OCI-LY1 (cell line): ENCODE measurements at regions not wholly inside any gene's neighbourhood (a gene's known extent, or its start where the extent isn't known, plus 50 kb on each side); places are given as distances from the start of the nearest gene placed in this dataset.

Experiments
- H2AFZ ChIP-seq: fragments of 200-600 bp; sonication (generic), shearing (Covaris generic); 2 replicates; pipeline ENCODE4 v1.6.0; 2014; ENCODE audit warnings: antibody characterized with exemption, mild to moderate bottlenecking, low read length
- H3F3A ChIP-seq: fragments of 200-600 bp; sonication (generic), shearing (Covaris generic); 2 replicates; pipeline ENCODE4 v1.6.0; 2014; ENCODE audit warnings: mild to moderate bottlenecking, antibody characterized with exemption, low read length, moderate library complexity; ENCODE audit not compliant: insufficient read depth
- H3K27ac ChIP-seq: fragments of 200-600 bp; sonication (generic); 2 replicates; pipeline ENCODE4 v1.5.1; 2014; ENCODE audit warnings: low read length, mixed run types, mild to moderate bottlenecking, low read depth; ENCODE audit not compliant: poor library complexity, severe bottlenecking
- H3K27me3 ChIP-seq: fragments of 200-600 bp; sonication (generic); 2 replicates; pipeline ENCODE4 v1.6.0; 2014; ENCODE audit warnings: antibody characterized with exemption, mild to moderate bottlenecking, low read length, moderate library complexity; ENCODE audit not compliant: insufficient read depth
- H3K36me3 ChIP-seq: fragments of 200-600 bp; sonication (generic); 2 replicates; pipeline ENCODE4 v1.6.1; 2014; ENCODE audit warnings: mild to moderate bottlenecking, antibody characterized with exemption, low read length, moderate library complexity, mixed read lengths; ENCODE audit not compliant: insufficient read depth
- H3K4me1 ChIP-seq: fragments of 200-600 bp; sonication (generic); 2 replicates; pipeline ENCODE4 v1.5.1; 2014; ENCODE audit warnings: mild to moderate bottlenecking, low read length, moderate library complexity; ENCODE audit not compliant: insufficient read depth, severe bottlenecking
- H3K4me2 ChIP-seq: fragments of 200-600 bp; sonication (generic), shearing (Covaris generic); 2 replicates; pipeline ENCODE4 v1.6.1; 2014; ENCODE audit warnings: low read length
- H3K4me3 ChIP-seq: fragments of 200-600 bp; sonication (generic); 2 replicates; pipeline ENCODE4 v1.5.1; 2014; ENCODE audit warnings: low read length, low read depth, mild to moderate bottlenecking, mixed read lengths; ENCODE audit not compliant: poor library complexity, severe bottlenecking
- H3K79me2 ChIP-seq: fragments of 200-600 bp; shearing (Covaris generic); 2 replicates; pipeline ENCODE4 v1.6.1; 2016; ENCODE audit warnings: mixed run types, low read length, mixed read lengths; ENCODE audit not compliant: insufficient read depth
- H3K9ac ChIP-seq: fragments of 200-600 bp; sonication (generic), shearing (Covaris generic); 2 replicates; pipeline ENCODE4 v1.6.1; 2014; ENCODE audit warnings: mild to moderate bottlenecking, low read length, mixed read lengths
- H3K9me2 ChIP-seq: fragments of 200-600 bp; sonication (generic), shearing (Covaris generic); 2 replicates; pipeline ENCODE4 v1.6.1; 2014; ENCODE audit warnings: low read depth, mild to moderate bottlenecking, low read length, mixed read lengths
- H3K9me3 ChIP-seq: fragments of 200-600 bp; shearing (Covaris generic); 2 replicates; pipeline ENCODE4 v1.6.1; 2014; ENCODE audit warnings: low read length, mixed read lengths
- H4K20me1 ChIP-seq: fragments of 200-600 bp; sonication (generic), shearing (Covaris generic); 2 replicates; pipeline ENCODE4 v1.6.0; 2016; ENCODE audit warnings: mild to moderate bottlenecking, low read length; ENCODE audit not compliant: insufficient read depth
- EZH2 ChIP-seq: fragments of 200-600 bp; sonication (generic), shearing (Covaris generic); IDR thresholded peaks from 2 replicates; pipeline ENCODE4 v1.8.0; 2017; ENCODE audit warnings: borderline replicate concordance, mixed run types, mild to moderate bottlenecking, antibody characterized with exemption, low read length, moderate library complexity, mixed read lengths
- TF ChIP-seq, protein P1 (sequence below): fragments of 200-600 bp; sonication (generic), shearing (Covaris generic); IDR thresholded peaks from 2 replicates; pipeline ENCODE4 v1.5.1; 2017; ENCODE audit warnings: mild to moderate bottlenecking, antibody characterized with exemption, low read length, moderate library complexity, mixed read lengths

DNA sequence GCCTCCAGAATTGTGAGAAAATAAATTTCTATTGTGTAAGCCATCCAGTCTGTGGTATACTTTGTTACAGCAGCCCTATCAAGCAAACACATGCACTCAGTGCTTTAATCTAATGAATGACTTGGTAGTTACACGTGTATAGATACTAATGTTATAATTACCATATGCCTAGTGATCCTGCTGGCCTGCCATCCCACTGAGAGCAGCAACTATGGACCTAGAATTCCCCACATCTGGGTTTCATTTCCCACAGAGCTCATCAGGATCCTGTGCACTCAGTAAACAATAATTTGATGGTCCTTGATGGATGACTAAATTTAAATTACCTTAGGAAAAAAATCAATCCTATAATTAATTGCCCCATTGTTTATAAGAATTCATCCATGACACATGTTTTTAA is 86.5 kb upstream of the RGS1 start:
- no peak overlapping the region for H2AFZ ChIP-seq
- peaks cover 7% of the 10 kb centered on the region for H3K4me1 ChIP-seq
- no peaks in the 10 kb centered on the region for H3K9me2 ChIP-seq
- no peak overlapping the region for H3K4me3 ChIP-seq
- no peak overlapping the region for H3K27ac ChIP-seq
- TF ChIP-seq, protein P1, sequence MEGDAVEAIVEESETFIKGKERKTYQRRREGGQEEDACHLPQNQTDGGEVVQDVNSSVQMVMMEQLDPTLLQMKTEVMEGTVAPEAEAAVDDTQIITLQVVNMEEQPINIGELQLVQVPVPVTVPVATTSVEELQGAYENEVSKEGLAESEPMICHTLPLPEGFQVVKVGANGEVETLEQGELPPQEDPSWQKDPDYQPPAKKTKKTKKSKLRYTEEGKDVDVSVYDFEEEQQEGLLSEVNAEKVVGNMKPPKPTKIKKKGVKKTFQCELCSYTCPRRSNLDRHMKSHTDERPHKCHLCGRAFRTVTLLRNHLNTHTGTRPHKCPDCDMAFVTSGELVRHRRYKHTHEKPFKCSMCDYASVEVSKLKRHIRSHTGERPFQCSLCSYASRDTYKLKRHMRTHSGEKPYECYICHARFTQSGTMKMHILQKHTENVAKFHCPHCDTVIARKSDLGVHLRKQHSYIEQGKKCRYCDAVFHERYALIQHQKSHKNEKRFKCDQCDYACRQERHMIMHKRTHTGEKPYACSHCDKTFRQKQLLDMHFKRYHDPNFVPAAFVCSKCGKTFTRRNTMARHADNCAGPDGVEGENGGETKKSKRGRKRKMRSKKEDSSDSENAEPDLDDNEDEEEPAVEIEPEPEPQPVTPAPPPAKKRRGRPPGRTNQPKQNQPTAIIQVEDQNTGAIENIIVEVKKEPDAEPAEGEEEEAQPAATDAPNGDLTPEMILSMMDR = no peak
- TF ChIP-seq EZH2 = no peak
- H3K9me3 ChIP-seq = no peaks in the 10 kb centered on the region
- H3F3A ChIP-seq = no peaks in the 10 kb centered on the region
- H3K36me3 ChIP-seq = no peaks in the 10 kb centered on the region
- H3K9ac ChIP-seq = no peak overlapping the region
- H3K27me3 ChIP-seq = no peaks in the 10 kb centered on the region
- no peak overlapping the region for H3K4me2 ChIP-seq
- no peaks in the 10 kb centered on the region for H3K79me2 ChIP-seq
- H4K20me1 ChIP-seq = no peaks in the 10 kb centered on the region

DNA sequence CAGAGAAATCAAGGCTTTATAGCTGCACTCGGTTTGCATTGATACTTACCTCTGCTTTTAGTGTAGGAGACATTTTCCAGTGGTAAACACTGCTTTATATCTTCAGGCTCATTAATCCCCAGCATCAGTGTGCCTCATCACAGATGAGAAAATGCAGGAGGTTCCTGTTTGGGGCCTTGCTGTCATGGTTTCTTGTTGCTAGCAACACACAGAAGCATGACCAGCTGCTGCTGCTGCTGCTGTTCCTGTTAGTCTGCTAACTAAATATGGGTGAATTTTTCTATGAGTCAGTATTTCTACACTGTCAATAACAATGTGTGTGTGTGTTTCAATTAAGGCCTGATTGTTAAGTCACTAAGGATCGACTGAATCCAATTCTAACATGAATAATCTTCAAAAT is 85.8 kb upstream of the RGS1 start:
- no peaks in the 10 kb centered on the region for H3K9me2 ChIP-seq
- H3K4me2 ChIP-seq = no peak overlapping the region
- TF ChIP-seq, protein P1 = no peak
- TF ChIP-seq EZH2 = no peak
- peaks cover 7% of the 10 kb centered on the region for H3K4me1 ChIP-seq
- H3K9ac ChIP-seq = no peak overlapping the region
- no peaks in the 10 kb centered on the region for H3K27me3 ChIP-seq
- no peak overlapping the region for H3K4me3 ChIP-seq
- H4K20me1 ChIP-seq = no peaks in the 10 kb centered on the region
- no peak overlapping the region for H2AFZ ChIP-seq
- H3K27ac ChIP-seq = no peak overlapping the region
- H3K9me3 ChIP-seq = no peaks in the 10 kb centered on the region
- H3F3A ChIP-seq = no peaks in the 10 kb centered on the region
- H3K79me2 ChIP-seq = no peaks in the 10 kb centered on the region
- H3K36me3 ChIP-seq = no peaks in the 10 kb centered on the region

DNA sequence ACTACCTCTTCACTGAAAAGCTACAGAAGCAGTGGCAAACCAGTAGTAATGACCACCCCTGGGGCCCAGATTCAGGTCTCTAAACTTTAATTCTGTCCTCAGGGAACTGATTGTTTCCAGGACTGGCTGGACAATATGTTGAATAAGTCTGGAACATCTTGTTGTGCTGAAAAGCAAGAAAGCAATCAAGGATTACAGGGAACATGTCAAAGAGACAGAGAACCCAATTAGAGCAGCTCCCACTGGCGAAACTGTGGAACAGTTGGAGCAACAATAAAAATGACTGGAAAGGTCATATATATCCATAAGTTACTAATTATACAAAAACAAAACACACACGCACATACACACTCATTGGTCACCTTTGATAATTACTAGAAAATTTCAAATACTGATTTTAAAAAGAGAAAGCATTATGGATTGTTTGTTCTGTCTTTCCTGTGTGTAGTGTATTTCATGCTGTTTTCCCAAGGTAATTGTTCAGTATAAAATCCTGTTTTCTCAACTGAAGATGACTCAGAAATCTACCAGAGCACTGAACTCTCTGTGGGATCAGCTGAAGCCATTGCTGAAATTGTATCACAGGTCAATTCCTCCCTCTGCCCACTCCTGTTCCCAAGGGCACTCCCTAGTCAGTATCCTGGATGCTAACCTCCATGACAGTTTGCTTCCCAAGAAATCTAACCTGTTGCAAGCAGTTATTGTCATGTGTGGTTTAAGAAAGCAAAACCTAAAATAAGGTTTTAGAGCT is 83.6 kb upstream of the RGS1 start:
- no peak overlapping the region for H3K4me2 ChIP-seq
- no peak overlapping the region for H3K27ac ChIP-seq

More for the DNA sequence above, 83.6 kb upstream of the RGS1 start:
- no peaks in the 10 kb centered on the region for H3K9me3 ChIP-seq
- no peaks in the 10 kb centered on the region for H3K27me3 ChIP-seq
- no peaks in the 10 kb centered on the region for H3K36me3 ChIP-seq
- H3K9me2 ChIP-seq = no peaks in the 10 kb centered on the region
- no peak overlapping the region for H2AFZ ChIP-seq
- TF ChIP-seq, protein P1 = no peak
- TF ChIP-seq EZH2 = no peak
- H3K79me2 ChIP-seq = no peaks in the 10 kb centered on the region
- H3K4me3 ChIP-seq = no peak overlapping the region
- peaks cover 7% of the 10 kb centered on the region for H3K4me1 ChIP-seq
- no peak overlapping the region for H3K9ac ChIP-seq
- no peaks in the 10 kb centered on the region for H4K20me1 ChIP-seq
- no peaks in the 10 kb centered on the region for H3F3A ChIP-seq
